ENCODE measurements at regions not wholly inside any gene's neighbourhood (a gene's known extent, or its start where the extent isn't known, plus 50 kb on each side); places are given as distances from the start of the nearest gene placed in this dataset.

DNA sequence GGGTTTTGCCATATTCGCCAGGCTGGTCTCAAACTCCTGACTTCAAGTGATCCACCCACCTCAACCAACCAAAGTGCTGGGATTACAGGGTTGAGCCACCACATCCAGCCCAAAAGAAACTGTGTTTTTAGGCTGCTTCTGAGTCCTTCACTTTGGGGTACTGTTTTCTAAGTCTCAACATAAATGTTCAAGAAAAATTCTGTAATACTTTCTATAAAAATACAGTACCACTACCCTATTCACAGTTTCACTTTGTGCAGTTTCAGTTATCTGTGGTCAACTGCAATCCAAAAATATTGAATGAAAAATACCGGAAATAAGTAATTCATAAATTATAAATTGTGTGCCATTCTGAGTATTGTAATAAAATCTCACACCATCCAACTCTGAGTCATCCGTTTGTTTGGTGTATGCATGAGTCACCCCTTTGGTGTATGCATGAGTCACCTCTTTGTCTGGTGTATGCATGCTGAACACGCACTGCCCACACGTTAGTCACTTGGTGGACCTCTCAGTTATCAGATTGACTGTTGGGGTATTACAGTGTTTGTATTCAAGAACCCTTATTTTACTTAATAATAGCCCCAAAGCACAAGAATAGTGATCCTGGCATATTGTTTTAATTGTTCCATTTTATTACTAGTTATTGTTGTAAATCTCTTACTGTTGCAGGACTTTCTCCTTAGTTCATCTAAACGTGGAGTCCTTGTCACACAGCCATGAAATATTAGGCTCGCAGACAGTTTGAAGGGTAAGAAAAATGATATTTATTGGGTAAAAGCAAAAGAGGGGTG lies 190.2 kb downstream of the FSCB start:
- TF ChIP-seq POLR2AphosphoS5 (IDR thresholded peaks at IDR 0.05) (no peak), POLR2A (IDR thresholded peaks at IDR 0.05) (no peak), CTCF (IDR thresholded peaks at IDR 0.05 in 8 of 11, conservative IDR thresholded peaks at IDR 0.05 in 3 of 11) (no peak)

DNA sequence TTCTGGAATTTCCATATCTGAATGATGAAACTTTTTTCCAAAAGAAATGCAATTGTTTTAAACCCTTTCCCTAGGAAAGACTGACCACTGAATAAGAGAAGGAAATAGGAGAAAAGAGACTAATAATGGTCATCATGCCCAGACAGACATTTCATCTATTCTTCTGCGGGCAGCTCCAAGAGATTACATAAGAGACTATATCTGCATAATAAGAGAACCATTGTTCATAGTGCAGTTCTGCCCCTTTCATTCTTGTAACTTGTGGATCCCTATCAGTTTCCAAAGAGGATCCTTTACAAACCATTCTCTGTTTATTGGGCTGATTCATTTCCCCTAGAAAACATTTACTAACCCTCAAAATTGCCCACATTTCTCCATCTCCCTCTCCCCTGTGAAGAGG lies 197.8 kb downstream of the FSCB start:
- Histone ChIP-seq H3K4me3 (no peak overlapping the region), H3K9me3 (peaks cover 0 to 14% (median 0%) of the 10 kb centered on the region in 8 donors), H3K4me1 (no peaks in the 10 kb centered on the region), H3K27me3 (replicated peaks in 1 of 7) (no peaks in the 10 kb centered on the region), H3K27ac (no peak overlapping the region), H3K36me3 (no peaks in the 10 kb centered on the region)
- DNase-seq: no peak
- intact Hi-C loops (cut with DNase I; ENCODE audit: low total_unique reads): no loop called here
- 91 to 97% (median 94%) methylated on average over 1 of the region's 1 CpG for WGBS, 5 donors
- TF ChIP-seq POLR2AphosphoS5 (IDR thresholded peaks at IDR 0.05) (no peak), CTCF (IDR thresholded peaks at IDR 0.05 in 8 of 11, conservative IDR thresholded peaks at IDR 0.05 in 3 of 11) (no peak), POLR2A (IDR thresholded peaks at IDR 0.05) (no peak)

More for the DNA sequence above, 190.2 kb downstream of the FSCB start:
- no peak overlapping the region for H3K4me3 ChIP-seq
- intact Hi-C loops (cut with DNase I; ENCODE audit: low total_unique reads): no loop called here
- no peaks in the 10 kb centered on the region for H3K27me3 ChIP-seq (replicated peaks in 1 of 7)
- peaks cover 0 to 24% (median 3%) of the 10 kb centered on the region in 8 donors for H3K9me3 ChIP-seq
- 73 to 85% (median 77%) methylated on average over 7 of the region's 7 CpGs for WGBS, 5 donors
- no peak overlapping the region for H3K27ac ChIP-seq
- no peak for DNase-seq
- H3K36me3 ChIP-seq: no peaks in the 10 kb centered on the region
- H3K4me1 ChIP-seq: no peaks in the 10 kb centered on the region

DNA sequence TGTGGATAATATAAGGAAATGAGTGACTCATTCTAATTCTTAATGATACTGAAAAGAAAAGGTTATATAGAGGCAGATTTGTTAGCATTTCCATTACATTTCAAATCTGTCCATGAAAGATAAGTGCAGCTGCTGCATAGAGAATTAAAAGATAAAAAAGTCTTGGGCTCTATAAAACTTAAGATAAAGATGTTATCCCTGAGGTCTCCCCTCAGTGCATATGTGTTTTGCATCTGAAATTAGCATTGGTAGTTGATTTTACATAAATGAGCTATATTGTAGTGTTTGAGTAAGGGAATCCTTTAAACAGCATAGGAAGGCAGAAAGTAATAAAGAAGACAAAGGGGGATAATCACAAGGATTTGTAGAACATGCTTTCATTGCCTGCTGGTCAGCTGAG lies 206.2 kb downstream of the FSCB start:
- Histone ChIP-seq H3K9me3 (peaks cover 0 to 25% (median 19%) of the 10 kb centered on the region in 8 donors), H3K27ac (no peak overlapping the region), H3K4me1 (no peaks in the 10 kb centered on the region), H3K4me3 (no peak overlapping the region), H3K36me3 (no peaks in the 10 kb centered on the region), H3K27me3 (replicated peaks in 1 of 7) (no peaks in the 10 kb centered on the region)
- TF ChIP-seq POLR2AphosphoS5 (IDR thresholded peaks at IDR 0.05) (no peak), CTCF (IDR thresholded peaks at IDR 0.05 in 8 of 11, conservative IDR thresholded peaks at IDR 0.05 in 3 of 11) (no peak), POLR2A (IDR thresholded peaks at IDR 0.05) (no peak)
- intact Hi-C loops (cut with DNase I; ENCODE audit: low total_unique reads): no loop called here
- no peak for DNase-seq

DNA sequence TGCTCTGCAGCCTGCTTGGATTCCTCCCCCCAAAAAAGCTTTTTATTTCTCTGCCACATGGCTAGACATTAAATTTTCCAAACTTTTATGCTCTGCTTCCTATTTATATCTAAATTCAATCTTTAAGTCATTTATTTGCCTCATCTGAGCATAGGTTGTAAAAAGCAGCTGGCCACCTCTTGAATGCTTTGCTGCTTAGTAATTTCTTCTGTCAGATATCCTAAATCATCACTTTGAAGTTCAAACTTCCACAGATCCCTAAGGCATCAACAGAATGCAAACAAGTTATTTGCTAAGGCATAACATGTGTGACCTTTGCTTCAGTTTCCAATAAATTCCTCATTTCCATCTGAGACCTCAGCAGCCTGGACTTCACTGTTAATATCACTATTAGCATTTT lies 209.6 kb downstream of the FSCB start:
- H3K4me3 ChIP-seq: no peak overlapping the region
- no peak overlapping the region for H3K27ac ChIP-seq
- no peaks in the 10 kb centered on the region for H3K36me3 ChIP-seq
- DNase-seq: no peak
- intact Hi-C loops (cut with DNase I; ENCODE audit: low total_unique reads): no loop called here
- H3K27me3 ChIP-seq (replicated peaks in 1 of 7): no peaks in the 10 kb centered on the region
- peaks cover 0 to 32% (median 24%) of the 10 kb centered on the region in 8 donors for H3K9me3 ChIP-seq
- TF ChIP-seq POLR2A (IDR thresholded peaks at IDR 0.05): no peak
- no peak for TF ChIP-seq CTCF (IDR thresholded peaks at IDR 0.05 in 8 of 11, conservative IDR thresholded peaks at IDR 0.05 in 3 of 11)
- no peak for TF ChIP-seq POLR2AphosphoS5 (IDR thresholded peaks at IDR 0.05)
- no peaks in the 10 kb centered on the region for H3K4me1 ChIP-seq

Data from spleen (tissue), 11 donors.